ENCODE measurements at regions not wholly inside any gene's neighbourhood (a gene's known extent, or its start where the extent isn't known, plus 50 kb on each side); places are given as distances from the start of the nearest gene placed in this dataset.

DNA sequence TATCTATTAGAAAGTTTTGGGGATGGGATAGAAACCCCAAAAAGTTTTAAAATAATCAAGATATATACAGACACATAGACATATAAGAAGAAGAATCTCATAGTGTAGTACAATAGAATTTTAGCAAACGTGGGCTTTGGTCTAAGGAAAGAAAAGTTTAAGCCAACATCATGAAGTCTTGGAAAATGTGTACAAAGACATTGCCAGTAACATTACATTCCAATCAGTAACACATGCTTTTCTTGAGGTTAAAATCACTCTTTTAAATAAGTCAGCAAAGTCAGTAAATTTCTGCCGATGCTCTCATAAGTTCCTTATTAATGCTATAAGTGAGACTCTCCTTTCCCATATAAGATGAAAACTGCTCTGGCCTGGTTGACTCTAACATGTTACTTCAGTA lies 201.1 kb upstream of the LRIG3 start:
- TF ChIP-seq, protein P1, sequence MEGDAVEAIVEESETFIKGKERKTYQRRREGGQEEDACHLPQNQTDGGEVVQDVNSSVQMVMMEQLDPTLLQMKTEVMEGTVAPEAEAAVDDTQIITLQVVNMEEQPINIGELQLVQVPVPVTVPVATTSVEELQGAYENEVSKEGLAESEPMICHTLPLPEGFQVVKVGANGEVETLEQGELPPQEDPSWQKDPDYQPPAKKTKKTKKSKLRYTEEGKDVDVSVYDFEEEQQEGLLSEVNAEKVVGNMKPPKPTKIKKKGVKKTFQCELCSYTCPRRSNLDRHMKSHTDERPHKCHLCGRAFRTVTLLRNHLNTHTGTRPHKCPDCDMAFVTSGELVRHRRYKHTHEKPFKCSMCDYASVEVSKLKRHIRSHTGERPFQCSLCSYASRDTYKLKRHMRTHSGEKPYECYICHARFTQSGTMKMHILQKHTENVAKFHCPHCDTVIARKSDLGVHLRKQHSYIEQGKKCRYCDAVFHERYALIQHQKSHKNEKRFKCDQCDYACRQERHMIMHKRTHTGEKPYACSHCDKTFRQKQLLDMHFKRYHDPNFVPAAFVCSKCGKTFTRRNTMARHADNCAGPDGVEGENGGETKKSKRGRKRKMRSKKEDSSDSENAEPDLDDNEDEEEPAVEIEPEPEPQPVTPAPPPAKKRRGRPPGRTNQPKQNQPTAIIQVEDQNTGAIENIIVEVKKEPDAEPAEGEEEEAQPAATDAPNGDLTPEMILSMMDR (IDR thresholded peaks at IDR 0.05), result no peak
- TF ChIP-seq POLR2A (IDR thresholded peaks at IDR 0.05), result no peak
